ENCODE measurements at regions not wholly inside any gene's neighbourhood (a gene's known extent, or its start where the extent isn't known, plus 50 kb on each side); places are given as distances from the start of the nearest gene placed in this dataset.

GRCh38 chr2:65550246-65550645 is 117.8 kb upstream of the SPRED2 start:
- no peaks in the 10 kb centered on the region for H3K27me3 Mint-ChIP-seq (ENCODE audit: low read depth, unreplicated experiment)

GRCh38 chr2:65549631-65550030 is 117.2 kb upstream of the SPRED2 start:
- no peaks in the 10 kb centered on the region for H4K20me1 ChIP-seq (ENCODE audit: insufficient read depth, low read length)
- H2AFZ ChIP-seq (ENCODE audit: low read depth, low read length), result no peak overlapping the region
- Mint-ChIP-seq H3K36me3 (ENCODE audit: low read depth, unreplicated experiment) (no peaks in the 10 kb centered on the region), H3K27me3 (ENCODE audit: low read depth, unreplicated experiment) (no peaks in the 10 kb centered on the region), H3K4me3 (ENCODE audit: unreplicated experiment) (no peak overlapping the region), H3K27ac (ENCODE audit: unreplicated experiment) (no peak overlapping the region), H3K9me3 (ENCODE audit: unreplicated experiment) (peaks cover 2% of the 10 kb centered on the region), H3K4me1 (ENCODE audit: low read depth, unreplicated experiment) (peaks cover 45% of the 10 kb centered on the region)
- H3K9me3 ChIP-seq (ENCODE audit: insufficient read depth, low read depth, low read length), result no peaks in the 10 kb centered on the region
- no peak overlapping the region for H3K9ac ChIP-seq (ENCODE audit: low read length)
- H3K27me3 ChIP-seq (ENCODE audit: insufficient read depth, low read length), result no peaks in the 10 kb centered on the region
- H3K4me1 ChIP-seq (ENCODE audit: insufficient read depth, low read length), result peaks cover 25% of the 10 kb centered on the region
- TF ChIP-seq EZH2 (IDR thresholded peaks at IDR 0.05; ENCODE audit: insufficient read depth, low read length), result no peak
- TF ChIP-seq CTCF (IDR thresholded peaks at IDR 0.05; ENCODE audit: insufficient read depth, low read depth, low read length), result no peak
- H3K27ac ChIP-seq (ENCODE audit: low read depth, low read length), result no peak overlapping the region
- FAIRE-seq (no peak), DNase-seq (ENCODE audit: low read depth) (no peak)
- H3K79me2 ChIP-seq (ENCODE audit: insufficient read depth, low read length), result no peaks in the 10 kb centered on the region
- H3K4me3 ChIP-seq (ENCODE audit: insufficient read depth, low read depth, low read length), result no peak overlapping the region
- no peaks in the 10 kb centered on the region for H3K36me3 ChIP-seq (ENCODE audit: insufficient read depth, low read length)
- no peak overlapping the region for H3K4me2 ChIP-seq (ENCODE audit: low read length)

More at GRCh38 chr2:65550246-65550645, 117.8 kb upstream of the SPRED2 start:
- Mint-ChIP-seq H3K4me1 (ENCODE audit: low read depth, unreplicated experiment) (peaks cover 43% of the 10 kb centered on the region), H3K36me3 (ENCODE audit: low read depth, unreplicated experiment) (no peaks in the 10 kb centered on the region), H3K27ac (ENCODE audit: unreplicated experiment) (no peak overlapping the region), H3K9me3 (ENCODE audit: unreplicated experiment) (peaks cover 2% of the 10 kb centered on the region), H3K4me3 (ENCODE audit: unreplicated experiment) (no peak overlapping the region)
- Histone ChIP-seq H2AFZ (ENCODE audit: low read depth, low read length) (no peak overlapping the region), H3K79me2 (ENCODE audit: insufficient read depth, low read length) (no peaks in the 10 kb centered on the region), H3K27me3 (ENCODE audit: insufficient read depth, low read length) (no peaks in the 10 kb centered on the region), H3K4me3 (ENCODE audit: insufficient read depth, low read depth, low read length) (no peak overlapping the region), H3K27ac (ENCODE audit: low read depth, low read length) (no peak overlapping the region), H3K4me1 (ENCODE audit: insufficient read depth, low read length) (peaks cover 25% of the 10 kb centered on the region), H4K20me1 (ENCODE audit: insufficient read depth, low read length) (no peaks in the 10 kb centered on the region), H3K4me2 (ENCODE audit: low read length) (no peak overlapping the region), H3K9me3 (ENCODE audit: insufficient read depth, low read depth, low read length) (no peaks in the 10 kb centered on the region), H3K9ac (ENCODE audit: low read length) (no peak overlapping the region), H3K36me3 (ENCODE audit: insufficient read depth, low read length) (no peaks in the 10 kb centered on the region)
- TF ChIP-seq EZH2 (IDR thresholded peaks at IDR 0.05; ENCODE audit: insufficient read depth, low read length) (no peak), CTCF (IDR thresholded peaks at IDR 0.05; ENCODE audit: insufficient read depth, low read depth, low read length) (no peak)
- FAIRE-seq (no peak), DNase-seq (ENCODE audit: low read depth) (no peak)

- Histone ChIP-seq H3K9ac (ENCODE audit: low read length) (no peak overlapping the region), H4K20me1 (ENCODE audit: insufficient read depth, low read length) (no peaks in the 10 kb centered on the region), H3K4me2 (ENCODE audit: low read length) (no peak overlapping the region), H3K4me1 (ENCODE audit: insufficient read depth, low read length) (peaks cover 25% of the 10 kb centered on the region), H3K27me3 (ENCODE audit: insufficient read depth, low read length) (no peaks in the 10 kb centered on the region), H2AFZ (ENCODE audit: low read depth, low read length) (peak overlapping the region; percentile 18), H3K36me3 (ENCODE audit: insufficient read depth, low read length) (no peaks in the 10 kb centered on the region), H3K27ac (ENCODE audit: low read depth, low read length) (no peak overlapping the region), H3K4me3 (ENCODE audit: insufficient read depth, low read depth, low read length) (no peak overlapping the region), H3K79me2 (ENCODE audit: insufficient read depth, low read length) (no peaks in the 10 kb centered on the region), H3K9me3 (ENCODE audit: insufficient read depth, low read depth, low read length) (no peaks in the 10 kb centered on the region)
- TF ChIP-seq EZH2 (IDR thresholded peaks at IDR 0.05; ENCODE audit: insufficient read depth, low read length) (no peak), CTCF (IDR thresholded peaks at IDR 0.05; ENCODE audit: insufficient read depth, low read depth, low read length) (no peak)
- Mint-ChIP-seq H3K4me3 (ENCODE audit: unreplicated experiment) (no peak overlapping the region), H3K27me3 (ENCODE audit: low read depth, unreplicated experiment) (no peaks in the 10 kb centered on the region), H3K9me3 (ENCODE audit: unreplicated experiment) (no peaks in the 10 kb centered on the region), H3K36me3 (ENCODE audit: low read depth, unreplicated experiment) (no peaks in the 10 kb centered on the region), H3K27ac (ENCODE audit: unreplicated experiment) (no peak overlapping the region), H3K4me1 (ENCODE audit: low read depth, unreplicated experiment) (peaks cover 42% of the 10 kb centered on the region)
- DNase-seq (ENCODE audit: low read depth) (no peak), FAIRE-seq (no peak)
Observed at GRCh38 chr2:65549257-65549627, 116.8 kb upstream of the SPRED2 start.
